DND-41 (cell line): ENCODE measurements at regions not wholly inside any gene's neighbourhood (a gene's known extent, or its start where the extent isn't known, plus 50 kb on each side); places are given as distances from the start of the nearest gene placed in this dataset.

Experiments
- ATAC-seq: fragments of 200-7000 bp; cut with Tn5 transposase; 3 replicates; pipeline ENCODE4 v1.9.1; 2021; ENCODE audit warnings: low read depth; ENCODE audit not compliant: insufficient read depth
- DNase-seq: peaks from one replicate; pipeline ENCODE4 v3.0.0-alpha.2; 2020
- H2AFZ ChIP-seq: 2 replicates; pipeline ENCODE4 v1.6.0; 2012; ENCODE audit warnings: low read depth, low read length
- H3K27ac ChIP-seq: 2 replicates; pipeline ENCODE4 v1.5.1; 2012; ENCODE audit warnings: low read length, inconsistent platforms
- H3K27me3 ChIP-seq: fragments of 200-600 bp; sonication (generic); 2 replicates; pipeline ENCODE4 v1.6.0; 2012; ENCODE audit warnings: low read length, mild to moderate bottlenecking, inconsistent platforms; ENCODE audit not compliant: insufficient read depth, poor library complexity
- H3K36me3 ChIP-seq: 2 replicates; pipeline ENCODE4 v1.5.1; 2012; ENCODE audit warnings: low read length, inconsistent platforms; ENCODE audit not compliant: insufficient read depth
- H3K4me1 ChIP-seq: 2 replicates; pipeline ENCODE4 v1.5.1; 2012; ENCODE audit warnings: mild to moderate bottlenecking, low read length; ENCODE audit not compliant: insufficient read depth
- H3K4me2 ChIP-seq: 2 replicates; pipeline ENCODE4 v1.6.0; 2012; ENCODE audit warnings: mild to moderate bottlenecking, moderate library complexity, low read length, inconsistent platforms; ENCODE audit not compliant: insufficient read depth
- H3K4me3 ChIP-seq, 2 experiments: fragments of 200-600 bp in 1 of 2; shearing (Covaris generic) in 1 of 2; 2 replicates each; pipeline ENCODE4 v1.5.1; 2012 to 2016; ENCODE audit warnings: inconsistent platforms in 2 of 2, low read length in 2 of 2, mild to moderate bottlenecking in 2 of 2, low read depth in 1 of 2, moderate library complexity in 1 of 2
- H3K79me2 ChIP-seq: 2 replicates; pipeline ENCODE4 v1.6.0; 2012; ENCODE audit warnings: low read length, inconsistent platforms; ENCODE audit not compliant: insufficient read depth
- H3K9ac ChIP-seq: 2 replicates; pipeline ENCODE4 v1.6.0; 2012; ENCODE audit warnings: low read depth, mild to moderate bottlenecking, inconsistent platforms, low read length, moderate library complexity
- H3K9me3 ChIP-seq: 2 replicates; pipeline ENCODE4 v1.5.1; 2012; ENCODE audit warnings: low read length, moderate library complexity, mild to moderate bottlenecking, inconsistent platforms; ENCODE audit not compliant: insufficient read depth, severe bottlenecking
- H4K20me1 ChIP-seq: 2 replicates; pipeline ENCODE4 v1.6.0; 2012; ENCODE audit warnings: low read length; ENCODE audit not compliant: insufficient read depth
- CTCF ChIP-seq: IDR thresholded peaks from 2 replicates; pipeline ENCODE4 v1.5.1; 2012; ENCODE audit warnings: borderline replicate concordance, low read length, moderate library complexity, mild to moderate bottlenecking; ENCODE audit not compliant: poor library complexity, severe bottlenecking; ENCODE audit errors: extremely low read depth
- EZH2 ChIP-seq: IDR thresholded peaks from 3 replicates; pipeline ENCODE4 v1.6.1; 2012; ENCODE audit warnings: borderline replicate concordance, low read depth, mild to moderate bottlenecking, moderate library complexity, low read length, inconsistent platforms; ENCODE audit not compliant: severe bottlenecking

GRCh38 chr13:79043208-79043607 is 362.8 kb downstream of the RBM26 start:
- TF ChIP-seq EZH2: no peak
- no peak for TF ChIP-seq CTCF

GRCh38 chr13:79037197-79037596 is 368.9 kb downstream of the RBM26 start:
- Histone ChIP-seq H3K79me2 (no peaks in the 10 kb centered on the region), H3K36me3 (no peaks in the 10 kb centered on the region), H2AFZ (no peak overlapping the region), H3K4me3 (no peak overlapping the region), H3K27me3 (no peaks in the 10 kb centered on the region), H3K4me2 (no peak overlapping the region), H3K27ac (no peak overlapping the region), H3K9me3 (no peaks in the 10 kb centered on the region), H3K9ac (no peak overlapping the region), H3K4me1 (no peaks in the 10 kb centered on the region), H4K20me1 (no peaks in the 10 kb centered on the region)
- ATAC-seq (no peak), DNase-seq (no peak)
- TF ChIP-seq CTCF: no peak
- TF ChIP-seq EZH2: no peak

More at GRCh38 chr13:79043208-79043607, 362.8 kb downstream of the RBM26 start:
- no peaks in the 10 kb centered on the region for H3K36me3 ChIP-seq
- H2AFZ ChIP-seq: no peak overlapping the region
- no peak overlapping the region for H3K4me3 ChIP-seq
- DNase-seq: no peak
- ATAC-seq: no peak
- no peaks in the 10 kb centered on the region for H3K27me3 ChIP-seq
- H3K27ac ChIP-seq: no peak overlapping the region
- no peaks in the 10 kb centered on the region for H3K4me1 ChIP-seq
- no peak overlapping the region for H3K4me2 ChIP-seq
- no peaks in the 10 kb centered on the region for H3K79me2 ChIP-seq
- no peaks in the 10 kb centered on the region for H3K9me3 ChIP-seq
- no peaks in the 10 kb centered on the region for H4K20me1 ChIP-seq
- no peak overlapping the region for H3K9ac ChIP-seq

GRCh38 chr13:79034341-79034740 is 371.7 kb downstream of the RBM26 start:
- ATAC-seq: no peak
- no peak overlapping the region for H3K4me2 ChIP-seq
- no peaks in the 10 kb centered on the region for H3K4me1 ChIP-seq
- no peak overlapping the region for H2AFZ ChIP-seq
- H4K20me1 ChIP-seq: no peaks in the 10 kb centered on the region
- H3K9ac ChIP-seq: no peak overlapping the region
- no peak for DNase-seq
- H3K36me3 ChIP-seq: no peaks in the 10 kb centered on the region
- TF ChIP-seq EZH2 (no peak), CTCF (no peak)
- H3K4me3 ChIP-seq: no peak overlapping the region
- H3K27ac ChIP-seq: no peak overlapping the region
- H3K27me3 ChIP-seq: no peaks in the 10 kb centered on the region
- H3K79me2 ChIP-seq: no peaks in the 10 kb centered on the region
- no peaks in the 10 kb centered on the region for H3K9me3 ChIP-seq

- H3K4me2 ChIP-seq: no peak overlapping the region
- H3K9ac ChIP-seq: no peak overlapping the region
- H3K4me1 ChIP-seq: no peaks in the 10 kb centered on the region
- H3K27ac ChIP-seq: no peak overlapping the region
- H4K20me1 ChIP-seq: no peaks in the 10 kb centered on the region
- DNase-seq: no peak
- TF ChIP-seq CTCF (no peak), EZH2 (no peak)
- no peaks in the 10 kb centered on the region for H3K79me2 ChIP-seq
- no peaks in the 10 kb centered on the region for H3K36me3 ChIP-seq
- no peak overlapping the region for H2AFZ ChIP-seq
- H3K4me3 ChIP-seq: no peak overlapping the region
- H3K9me3 ChIP-seq: no peaks in the 10 kb centered on the region
- no peak for ATAC-seq
- no peaks in the 10 kb centered on the region for H3K27me3 ChIP-seq
Observed at GRCh38 chr13:79030513-79030912, 371.6 kb upstream of the OBI1 start.
